ENCODE measurements at regions not wholly inside any gene's neighbourhood (a gene's known extent, or its start where the extent isn't known, plus 50 kb on each side); places are given as distances from the start of the nearest gene placed in this dataset.

- H3K4me1 ChIP-seq = no peaks in the 10 kb centered on the region
- H3K36me3 ChIP-seq = no peaks in the 10 kb centered on the region
- H3K4me3 ChIP-seq = no peak overlapping the region
- no peak for DNase-seq
- TF ChIP-seq CTCF (IDR thresholded peaks at IDR 0.05) (no peak), POLR2A (IDR thresholded peaks at IDR 0.05) (no peak)
- intact Hi-C loops (cut with DNase I; ENCODE audit: low total_unique reads) = no loop called here
- no peaks in the 10 kb centered on the region for H3K9me3 ChIP-seq
- H3K27ac ChIP-seq = no peak overlapping the region
- H3K27me3 ChIP-seq = no peaks in the 10 kb centered on the region
These were observed 241.1 kb upstream of the MMADHC start for GRCh38 chr2:149828520-149829210.

- Histone ChIP-seq H3K27ac (no peak overlapping the region), H3K9me3 (no peaks in the 10 kb centered on the region), H3K4me1 (no peaks in the 10 kb centered on the region), H3K36me3 (no peaks in the 10 kb centered on the region), H3K27me3 (no peaks in the 10 kb centered on the region), H3K4me3 (no peak overlapping the region)
- intact Hi-C loops (cut with DNase I; ENCODE audit: low total_unique reads) = no loop called here
- DNase-seq = no peak
- TF ChIP-seq CTCF (IDR thresholded peaks at IDR 0.05) (no peak), POLR2A (IDR thresholded peaks at IDR 0.05) (no peak)
These were observed 240.1 kb upstream of the MMADHC start for GRCh38 chr2:149827585-149828126.

- intact Hi-C loops (cut with DNase I; ENCODE audit: low total_unique reads) = no loop called here
- no peaks in the 10 kb centered on the region for H3K4me1 ChIP-seq
- H3K9me3 ChIP-seq = no peaks in the 10 kb centered on the region
- no peak for DNase-seq
- no peak overlapping the region for H3K27ac ChIP-seq
- no peaks in the 10 kb centered on the region for H3K36me3 ChIP-seq
- H3K27me3 ChIP-seq = no peaks in the 10 kb centered on the region
- no peak overlapping the region for H3K4me3 ChIP-seq
- no peak for TF ChIP-seq CTCF (IDR thresholded peaks at IDR 0.05)
- TF ChIP-seq POLR2A (IDR thresholded peaks at IDR 0.05) = no peak
These were observed 239.0 kb upstream of the MMADHC start for GRCh38 chr2:149826471-149827125.

GRCh38 chr2:149825473-149825872, 237.9 kb upstream of the MMADHC start:
- no peak for TF ChIP-seq POLR2A (IDR thresholded peaks at IDR 0.05)
- TF ChIP-seq CTCF (IDR thresholded peaks at IDR 0.05) = no peak
- H3K36me3 ChIP-seq = no peaks in the 10 kb centered on the region
- no peak for DNase-seq
- intact Hi-C loops (cut with DNase I; ENCODE audit: low total_unique reads) = no loop called here
- no peaks in the 10 kb centered on the region for H3K4me1 ChIP-seq
- H3K27ac ChIP-seq = no peak overlapping the region
- no peak overlapping the region for H3K4me3 ChIP-seq
- H3K9me3 ChIP-seq = no peaks in the 10 kb centered on the region
- no peaks in the 10 kb centered on the region for H3K27me3 ChIP-seq

- Histone ChIP-seq H3K4me1 (no peaks in the 10 kb centered on the region), H3K36me3 (no peaks in the 10 kb centered on the region), H3K27ac (no peak overlapping the region), H3K4me3 (no peak overlapping the region), H3K9me3 (no peaks in the 10 kb centered on the region), H3K27me3 (no peaks in the 10 kb centered on the region)
- TF ChIP-seq CTCF (IDR thresholded peaks at IDR 0.05) (no peak), POLR2A (IDR thresholded peaks at IDR 0.05) (no peak)
- no peak for DNase-seq
- intact Hi-C loops (cut with DNase I; ENCODE audit: low total_unique reads) = no loop called here
These were observed 236.6 kb upstream of the MMADHC start for GRCh38 chr2:149824136-149824535.
